ENCODE measurements at regions not wholly inside any gene's neighbourhood (a gene's known extent, or its start where the extent isn't known, plus 50 kb on each side); places are given as distances from the start of the nearest gene placed in this dataset.
A peak's percentile ranks its signal among the peaks of the same experiment; 100 is the strongest.

GRCh38 chr9:105958587-105958986 lies 264.2 kb downstream of the TMEM38B start:
- TF ChIP-seq CTCF (IDR thresholded peaks at IDR 0.05; ENCODE audit: low read depth, low read length, missing input control): no peak
- no peak for TF ChIP-seq SP1 (IDR thresholded peaks at IDR 0.05)
- no peak for TF ChIP-seq RXRA (IDR thresholded peaks at IDR 0.05)
- TF ChIP-seq ATF3 (IDR thresholded peaks at IDR 0.05): no peak
- TF ChIP-seq ZBTB33 (IDR thresholded peaks at IDR 0.05): no peak
- TF ChIP-seq RAD21 (IDR thresholded peaks at IDR 0.05): peak; percentile 50 to 63
- no peak for TF ChIP-seq NR2F2 (IDR thresholded peaks at IDR 0.05)
- TF ChIP-seq YY1 (IDR thresholded peaks at IDR 0.05): no peak
- TF ChIP-seq HNF4A (conservative IDR thresholded peaks at IDR 0.05): no peak
- TF ChIP-seq GABPA (IDR thresholded peaks at IDR 0.05 in 1 of 2, conservative IDR thresholded peaks at IDR 0.05 in 1 of 2): no peak

Data from liver (tissue), 3 donors.